ENCODE measurements at regions not wholly inside any gene's neighbourhood (a gene's known extent, or its start where the extent isn't known, plus 50 kb on each side); places are given as distances from the start of the nearest gene placed in this dataset.
"Not testable (repeated sequence)": the region's sequence is repeated elsewhere in the genome, so short reads cannot be mapped to it uniquely, and the experiment has no call there.

- not testable (repeated sequence) for DNase-seq
Measured at GRCh38 chr4:180360113-180360512, 1883.1 kb upstream of the TENM3 start.

GRCh38 chr4:180363815-180364214, 1879.4 kb upstream of the TENM3 start:
- no peak for DNase-seq

- DNase-seq: no peak
Measured at GRCh38 chr4:180372691-180373090, 1870.5 kb upstream of the TENM3 start.

GRCh38 chr4:180377741-180378140, 1865.5 kb upstream of the TENM3 start:
- DNase-seq: no peak

GRCh38 chr4:180380733-180381132, 1862.5 kb upstream of the TENM3 start:
- DNase-seq: no peak

GRCh38 chr4:180391613-180392012, 1851.6 kb upstream of the TENM3 start:
- DNase-seq: no peak

GRCh38 chr4:180394312-180394711, 1848.9 kb upstream of the TENM3 start:
- no peak for DNase-seq

GRCh38 chr4:180394730-180395129, 1848.5 kb upstream of the TENM3 start:
- no peak for DNase-seq

GRCh38 chr4:180398564-180398963, 1844.6 kb upstream of the TENM3 start:
- no peak for DNase-seq

GRCh38 chr4:180407275-180407885, 1835.8 kb upstream of the TENM3 start:
- DNase-seq: no peak

- no peak for DNase-seq
Measured at GRCh38 chr4:180418819-180419531, 1824.2 kb upstream of the TENM3 start.

GRCh38 chr4:180422989-180423711, 1820.1 kb upstream of the TENM3 start:
- DNase-seq: no peak

GRCh38 chr4:180423712-180424057, 1819.5 kb upstream of the TENM3 start:
- peak; percentile 18 for DNase-seq

- no peak for DNase-seq
Measured at GRCh38 chr4:180426938-180427337, 1816.3 kb upstream of the TENM3 start.

- no peak for DNase-seq
Measured at GRCh38 chr4:180430283-180430682, 1812.9 kb upstream of the TENM3 start.

GRCh38 chr4:180434131-180434895, 1808.9 kb upstream of the TENM3 start:
- DNase-seq: no peak

GRCh38 chr4:180436361-180436760, 1806.8 kb upstream of the TENM3 start:
- DNase-seq: no peak

GRCh38 chr4:180437601-180438000, 1805.6 kb upstream of the TENM3 start:
- DNase-seq: no peak

- DNase-seq: no peak
Measured at GRCh38 chr4:180448306-180448705, 1794.9 kb upstream of the TENM3 start.

GRCh38 chr4:180449395-180449956, 1793.7 kb upstream of the TENM3 start:
- peak; percentile 65 for DNase-seq

- DNase-seq: peak; percentile 92
Measured at GRCh38 chr4:180455226-180455625, 1788.0 kb upstream of the TENM3 start.

- no peak for DNase-seq
Measured at GRCh38 chr4:180456928-180457327, 1786.3 kb upstream of the TENM3 start.

GRCh38 chr4:180462116-180462515, 1781.1 kb upstream of the TENM3 start:
- no peak for DNase-seq
